HL-60 (cell line): ENCODE measurements at regions not wholly inside any gene's neighbourhood (a gene's known extent, or its start where the extent isn't known, plus 50 kb on each side); places are given as distances from the start of the nearest gene placed in this dataset.

Experiments used
- POLR2AphosphoS5 ChIP-seq: IDR thresholded peaks from 2 replicates; pipeline ENCODE4 v1.6.1; 2012; ENCODE audit warnings: low read depth
- TF ChIP-seq, protein P1 (sequence below): IDR thresholded peaks from one replicate; pipeline ENCODE4 v1.5.1; 2011; ENCODE audit warnings: low read length, control low read depth, inconsistent platforms; ENCODE audit not compliant: insufficient read depth

DNA sequence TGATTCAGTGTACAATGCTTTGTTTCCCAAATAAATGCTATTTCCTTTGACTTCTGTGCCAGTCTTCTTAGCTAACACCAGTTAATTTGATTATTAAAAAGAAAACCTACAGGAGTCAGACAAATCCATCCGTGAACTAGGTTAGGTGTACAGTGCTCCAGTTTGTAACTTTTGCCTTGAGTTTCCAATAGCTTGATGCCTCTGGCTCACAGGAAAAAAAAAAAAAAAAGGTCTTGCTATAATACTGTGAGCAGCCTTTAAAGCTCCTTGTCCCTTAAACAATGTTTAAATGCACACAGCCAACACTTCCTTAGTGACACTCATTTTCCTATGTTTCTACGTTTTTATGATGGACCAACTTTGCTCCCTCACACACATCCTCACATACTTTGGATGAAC, 71.8 kb upstream of the TMX1 start:
- TF ChIP-seq, protein P1, sequence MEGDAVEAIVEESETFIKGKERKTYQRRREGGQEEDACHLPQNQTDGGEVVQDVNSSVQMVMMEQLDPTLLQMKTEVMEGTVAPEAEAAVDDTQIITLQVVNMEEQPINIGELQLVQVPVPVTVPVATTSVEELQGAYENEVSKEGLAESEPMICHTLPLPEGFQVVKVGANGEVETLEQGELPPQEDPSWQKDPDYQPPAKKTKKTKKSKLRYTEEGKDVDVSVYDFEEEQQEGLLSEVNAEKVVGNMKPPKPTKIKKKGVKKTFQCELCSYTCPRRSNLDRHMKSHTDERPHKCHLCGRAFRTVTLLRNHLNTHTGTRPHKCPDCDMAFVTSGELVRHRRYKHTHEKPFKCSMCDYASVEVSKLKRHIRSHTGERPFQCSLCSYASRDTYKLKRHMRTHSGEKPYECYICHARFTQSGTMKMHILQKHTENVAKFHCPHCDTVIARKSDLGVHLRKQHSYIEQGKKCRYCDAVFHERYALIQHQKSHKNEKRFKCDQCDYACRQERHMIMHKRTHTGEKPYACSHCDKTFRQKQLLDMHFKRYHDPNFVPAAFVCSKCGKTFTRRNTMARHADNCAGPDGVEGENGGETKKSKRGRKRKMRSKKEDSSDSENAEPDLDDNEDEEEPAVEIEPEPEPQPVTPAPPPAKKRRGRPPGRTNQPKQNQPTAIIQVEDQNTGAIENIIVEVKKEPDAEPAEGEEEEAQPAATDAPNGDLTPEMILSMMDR: no peak
- no peak for TF ChIP-seq POLR2AphosphoS5
